Inferior parietal cortex (tissue), 1 donor: ENCODE measurements at regions not wholly inside any gene's neighbourhood (a gene's known extent, or its start where the extent isn't known, plus 50 kb on each side); places are given as distances from the start of the nearest gene placed in this dataset.

Source experiments
- DNase-seq: peaks from one replicate; pipeline ENCODE4 v3.0.0-alpha.2; 2016; ENCODE audit errors: extremely low spot score

- no peak for DNase-seq
Observed at GRCh38 chr3:188940573-188940932, 231.2 kb upstream of the TPRG1 start.

- no peak for DNase-seq
Observed at GRCh38 chr3:188941103-188941502, 230.7 kb upstream of the TPRG1 start.

DNA sequence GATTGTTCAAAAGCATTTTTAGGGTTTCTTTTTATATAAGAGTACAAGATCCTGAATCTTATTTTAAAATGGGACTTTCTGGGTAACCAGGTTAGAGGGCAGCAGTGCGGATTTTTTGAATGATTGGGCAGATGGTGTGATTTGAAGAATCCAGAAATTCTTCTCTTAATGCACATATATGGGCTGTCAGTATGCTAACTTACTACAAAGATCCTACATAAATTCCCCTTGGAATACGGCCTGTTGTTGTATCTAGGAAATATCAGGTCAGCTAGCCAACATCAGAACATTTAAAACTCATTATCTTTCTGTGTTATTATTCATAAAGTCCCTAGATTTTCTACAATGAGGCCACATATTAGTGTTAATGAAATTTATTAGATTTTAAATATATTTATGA lies 229.6 kb upstream of the TPRG1 start:
- DNase-seq: no peak

DNA sequence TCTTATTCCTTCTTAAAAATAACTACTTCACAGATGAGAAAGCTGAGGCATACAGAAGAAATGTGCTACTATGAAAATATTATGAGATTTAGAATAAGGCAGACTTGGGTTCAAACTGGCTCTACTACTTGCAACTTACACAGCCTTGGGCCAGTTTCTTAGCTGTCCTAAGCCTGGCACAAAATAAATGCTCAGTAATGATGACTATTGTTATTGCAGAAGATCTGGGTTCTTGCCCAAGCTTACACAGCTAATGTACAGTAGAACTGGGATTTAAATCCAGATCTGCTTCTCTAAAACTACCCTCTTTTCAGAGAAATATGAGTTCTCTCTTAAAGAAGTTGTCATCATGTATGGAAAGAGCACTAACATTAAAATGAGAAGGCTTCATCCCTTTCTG lies 228.2 kb upstream of the TPRG1 start:
- no peak for DNase-seq

DNA sequence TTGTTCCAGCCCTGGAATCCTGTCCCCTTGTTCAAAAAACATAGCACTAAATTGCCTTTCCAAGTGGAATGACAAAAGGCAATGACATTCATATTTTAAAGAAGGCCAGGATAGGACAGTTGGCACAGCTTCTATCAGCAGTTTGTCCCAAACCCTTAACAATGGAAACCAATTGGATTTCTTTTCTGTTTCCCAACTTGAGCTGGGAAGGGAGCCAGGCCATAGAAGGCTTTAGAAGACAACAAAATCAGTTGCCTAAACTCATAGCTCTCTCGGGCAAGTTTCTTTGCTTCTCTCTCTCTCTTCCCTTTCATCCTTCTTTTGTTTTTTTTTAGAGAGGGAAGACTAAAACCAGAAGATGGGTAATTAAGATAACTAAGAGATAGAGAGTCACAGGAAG lies 227.7 kb upstream of the TPRG1 start:
- DNase-seq: no peak

GRCh38 chr3:188946351-188947240 lies 225.2 kb upstream of the TPRG1 start:
- no peak for DNase-seq

- peak; percentile 95 for DNase-seq
Observed at GRCh38 chr3:188947401-188948280, 224.1 kb upstream of the TPRG1 start.

- DNase-seq: no peak
Observed at GRCh38 chr3:188948281-188948996, 223.3 kb upstream of the TPRG1 start.

DNA sequence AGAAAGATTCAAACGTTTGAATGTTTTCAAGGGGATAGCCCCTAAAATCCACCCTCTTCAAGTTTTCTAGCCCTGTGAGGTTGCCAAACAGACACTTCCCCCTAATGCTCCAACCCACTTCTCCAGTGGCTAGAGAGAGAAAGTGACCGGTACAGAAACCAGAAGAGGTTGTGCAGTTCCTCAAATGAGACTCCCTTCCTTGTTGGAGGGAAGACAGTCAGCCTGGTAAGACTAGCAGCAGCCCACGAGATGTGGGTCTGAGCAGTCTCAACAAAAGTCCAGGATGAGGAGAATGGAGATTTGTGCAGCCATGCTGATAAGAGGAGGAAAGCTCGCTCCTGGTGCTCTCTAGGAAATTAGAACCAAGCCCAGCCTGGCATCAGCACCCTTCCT lies 222.8 kb upstream of the TPRG1 start:
- no peak for DNase-seq

DNA sequence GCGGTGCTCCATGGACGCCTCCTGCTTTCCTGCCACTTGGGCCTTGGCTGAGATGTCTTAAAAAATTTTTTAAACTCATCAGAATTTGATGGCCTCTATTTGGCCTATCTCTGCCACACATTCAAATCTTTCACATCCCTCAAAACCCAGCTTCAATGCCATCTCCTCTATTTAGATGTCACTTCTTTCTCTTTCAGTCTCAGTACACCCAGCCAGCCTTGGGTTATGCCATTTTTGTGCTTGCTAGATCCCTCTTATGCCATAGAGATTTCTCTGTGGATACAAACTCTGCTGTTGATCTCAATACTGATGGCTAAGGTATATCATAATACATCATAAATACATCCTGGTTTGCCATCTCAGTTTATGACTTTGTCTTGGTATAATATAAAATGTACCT lies 222.3 kb upstream of the TPRG1 start:
- no peak for DNase-seq

DNA sequence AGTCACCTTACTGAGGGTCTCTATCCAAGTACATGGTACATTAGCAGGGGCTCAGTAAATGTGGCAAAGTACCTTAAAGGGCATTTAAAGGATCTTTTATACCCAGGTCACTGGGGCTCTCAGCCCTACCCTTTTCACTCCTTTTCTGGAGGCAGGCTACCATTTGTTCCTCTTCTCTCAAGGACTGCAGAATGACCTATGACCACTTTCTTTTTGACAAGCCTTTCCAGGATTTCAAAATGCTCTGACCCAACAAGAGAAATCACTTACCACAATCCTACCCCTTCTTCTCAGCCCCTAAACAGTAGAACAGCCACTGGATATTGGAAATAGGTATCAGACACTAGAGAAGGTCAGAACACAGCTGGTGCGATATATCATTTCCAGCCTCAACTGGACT lies 221.8 kb upstream of the TPRG1 start:
- no peak for DNase-seq

DNA sequence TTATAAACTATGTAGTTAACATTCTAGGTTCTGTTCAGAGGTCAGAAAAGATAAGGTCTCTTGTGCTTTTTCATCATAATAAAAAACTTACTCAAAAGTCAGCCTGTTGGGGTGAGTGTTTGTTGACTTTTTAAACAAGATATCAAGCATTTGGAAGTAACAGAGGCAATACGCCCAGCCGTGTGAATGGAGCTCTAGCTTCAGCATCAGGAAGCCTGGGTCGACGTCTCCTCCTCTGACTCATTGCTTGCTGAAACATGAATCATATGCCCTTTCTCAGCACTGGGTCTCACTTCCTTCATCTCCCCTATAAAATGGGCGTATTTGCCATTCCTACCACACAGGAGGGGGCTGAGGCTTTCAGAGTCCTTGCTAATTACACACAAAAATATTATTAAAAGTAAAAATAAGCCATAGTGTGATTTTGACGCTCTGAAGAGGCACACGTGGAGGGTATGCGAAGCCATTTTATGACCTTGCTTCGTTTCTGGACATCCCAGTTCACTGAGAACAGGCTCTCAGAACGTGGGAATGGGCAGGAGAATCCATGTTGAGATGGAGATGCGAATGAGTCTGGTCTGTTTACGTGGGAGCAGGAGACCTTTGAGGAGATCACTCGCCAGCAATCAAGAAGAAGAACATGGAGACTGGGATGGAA lies 220.8 kb upstream of the TPRG1 start:
- DNase-seq: no peak

DNA sequence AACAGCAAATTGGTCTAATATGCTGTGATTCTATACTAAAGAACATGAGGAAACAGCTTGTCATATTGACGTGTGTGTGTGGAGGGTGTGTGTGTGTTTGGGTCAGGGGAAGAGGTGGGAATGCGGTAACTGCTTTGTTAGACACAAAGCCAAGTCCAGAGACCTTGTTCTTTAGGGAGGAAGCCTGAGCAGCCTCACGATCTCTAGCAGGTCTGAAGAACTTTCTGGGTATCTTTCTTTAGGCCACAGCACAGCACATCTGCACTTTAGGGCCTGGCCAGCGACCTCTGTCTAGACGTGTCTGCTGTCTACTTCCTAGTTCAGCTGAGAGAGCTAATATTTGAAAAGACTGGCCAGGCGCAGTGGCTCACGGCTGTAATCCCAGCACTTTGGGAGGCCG lies 220.0 kb upstream of the TPRG1 start:
- DNase-seq: no peak

DNA sequence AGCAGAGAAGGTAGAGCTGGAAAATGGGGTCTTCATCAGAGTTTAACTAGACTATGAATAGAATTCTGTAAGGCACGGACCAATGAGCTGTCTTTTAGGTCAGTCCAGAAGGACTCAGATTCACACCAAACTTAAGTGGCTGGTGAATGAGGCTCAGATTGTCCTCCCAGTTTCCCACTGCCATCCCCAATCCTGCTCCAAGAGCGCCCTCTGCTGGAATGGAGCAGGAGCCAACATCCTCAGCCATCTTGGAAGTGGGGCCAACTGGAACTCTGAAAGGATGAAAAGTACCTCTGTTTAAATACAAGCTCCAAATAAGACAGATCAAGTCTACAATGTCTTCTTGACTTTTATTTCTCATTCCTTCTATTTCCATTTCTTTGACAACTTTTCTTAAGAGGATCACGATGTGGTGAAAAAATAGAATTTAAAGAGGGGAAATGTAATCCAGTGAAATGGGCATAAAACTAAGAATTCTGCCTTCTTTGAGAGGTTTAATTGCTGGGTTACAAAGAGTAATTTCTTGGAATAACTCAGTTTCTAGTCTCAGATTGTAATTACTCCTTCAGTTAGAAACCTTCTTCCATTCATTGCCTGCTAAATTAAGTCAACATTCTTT lies 217.1 kb upstream of the TPRG1 start:
- DNase-seq: peak; percentile 98

DNA sequence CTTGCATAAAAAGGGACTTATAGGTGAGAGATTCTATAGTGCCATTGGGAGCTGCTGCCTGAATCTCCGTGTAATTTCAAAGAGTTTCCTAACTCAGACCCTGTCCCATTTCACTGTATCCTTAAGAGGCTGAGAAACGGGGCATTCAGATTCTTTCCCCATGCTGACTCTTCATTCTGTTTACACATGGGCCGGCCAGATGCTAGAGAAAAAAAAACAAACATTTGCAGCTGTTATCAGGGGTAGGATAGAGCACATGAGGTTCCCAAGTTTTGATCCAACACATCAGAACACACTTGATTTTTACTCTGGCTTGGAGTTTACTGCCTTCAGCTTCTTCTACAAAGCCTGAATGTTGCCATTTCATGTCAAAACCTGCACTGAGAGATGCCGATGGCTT lies 215.9 kb upstream of the TPRG1 start:
- DNase-seq: no peak

- DNase-seq: peak; percentile 85
Observed at GRCh38 chr3:188956839-188957489, 214.8 kb upstream of the TPRG1 start.

- no peak for DNase-seq
Observed at GRCh38 chr3:188959013-188959412, 212.8 kb upstream of the TPRG1 start.

- no peak for DNase-seq
Observed at GRCh38 chr3:188962253-188963247, 209.2 kb upstream of the TPRG1 start.

- no peak for DNase-seq
Observed at GRCh38 chr3:188964957-188965356, 206.8 kb upstream of the TPRG1 start.

- DNase-seq: no peak
Observed at GRCh38 chr3:188972310-188972709, 199.5 kb upstream of the TPRG1 start.
